Keratinocyte (primary cell): ENCODE measurements at regions not wholly inside any gene's neighbourhood (a gene's known extent, or its start where the extent isn't known, plus 50 kb on each side); places are given as distances from the start of the nearest gene placed in this dataset.
"Not testable (repeated sequence)": the region's sequence is repeated elsewhere in the genome, so short reads cannot be mapped to it uniquely, and the experiment has no call there.

ENCODE experiments used
- DNase-seq: peaks from one replicate; pipeline ENCODE4 v3.0.0-alpha.2; 2011; ENCODE audit warnings: low read depth, missing footprints, low spot score
- FAIRE-seq: peaks from 2 replicates; lab custom pipeline; 2011; peaks lifted over from hg19 to GRCh38; lab: Jason Lieb, UNC
- H2AFZ ChIP-seq: 2 replicates; pipeline ENCODE4 v1.6.0; 2012; ENCODE audit warnings: low read length, control low read depth, inconsistent platforms; ENCODE audit not compliant: control insufficient read depth
- H3K27ac ChIP-seq: 2 replicates; pipeline ENCODE4 v1.5.1; 2011; ENCODE audit warnings: low read length; ENCODE audit not compliant: control insufficient read depth, insufficient read depth
- H3K27me3 ChIP-seq: 3 replicates; pipeline ENCODE4 v1.6.0; 2011; ENCODE audit warnings: low read length; ENCODE audit not compliant: control insufficient read depth, insufficient read depth; ENCODE audit errors: extremely low read depth
- H3K36me3 ChIP-seq, 2 experiments: 2 replicates in 1 of 2; 3 replicates in 1 of 2; pipeline ENCODE4 v1.5.1; 2011; ENCODE audit warnings: low read length in 2 of 2, mild to moderate bottlenecking in 1 of 2; ENCODE audit not compliant: control insufficient read depth in 2 of 2, insufficient read depth in 2 of 2; ENCODE audit errors: extremely low read depth in 1 of 2
- H3K4me1 ChIP-seq: 3 replicates; pipeline ENCODE4 v1.5.1; 2011; ENCODE audit warnings: low read length; ENCODE audit not compliant: control insufficient read depth, insufficient read depth; ENCODE audit errors: extremely low read depth
- H3K4me2 ChIP-seq: 3 replicates; pipeline ENCODE4 v1.6.0; 2011; ENCODE audit warnings: low read depth, low read length; ENCODE audit not compliant: control insufficient read depth, insufficient read depth; ENCODE audit errors: extremely low read depth
- H3K4me3 ChIP-seq, 3 experiments: fragments of 200-600 bp in 1 of 3; sonication (generic) in 1 of 3; 2 replicates in 2 of 3; 3 replicates in 1 of 3; pipeline ENCODE4 v1.5.1; 2011 to 2016; ENCODE audit warnings: low read length in 3 of 3, mild to moderate bottlenecking in 3 of 3, control low read depth in 2 of 3, inconsistent platforms in 1 of 3, low read depth in 1 of 3, mixed read lengths in 1 of 3, mixed run types in 1 of 3, moderate library complexity in 1 of 3; ENCODE audit not compliant: control insufficient read depth in 2 of 3, insufficient read depth in 2 of 3; ENCODE audit errors: extremely low read depth in 1 of 3
- H3K79me2 ChIP-seq: 2 replicates; pipeline ENCODE4 v1.6.0; 2012; ENCODE audit warnings: low read length; ENCODE audit not compliant: control insufficient read depth, insufficient read depth
- H3K9ac ChIP-seq: 3 replicates; pipeline ENCODE4 v1.6.0; 2011; ENCODE audit warnings: low read length; ENCODE audit not compliant: control insufficient read depth, insufficient read depth; ENCODE audit errors: extremely low read depth
- H3K9me1 ChIP-seq: 3 replicates; pipeline ENCODE4 v1.6.0; 2011; ENCODE audit warnings: low read length; ENCODE audit not compliant: control insufficient read depth, insufficient read depth; ENCODE audit errors: extremely low read depth
- H3K9me3 ChIP-seq: 2 replicates; pipeline ENCODE4 v1.5.1; 2012; ENCODE audit warnings: low read depth, low read length; ENCODE audit not compliant: control insufficient read depth
- H4K20me1 ChIP-seq: 3 replicates; pipeline ENCODE4 v1.6.0; 2011; ENCODE audit warnings: low read length; ENCODE audit not compliant: control insufficient read depth, insufficient read depth; ENCODE audit errors: extremely low read depth
- EZH2 ChIP-seq: IDR thresholded peaks from one replicate; pipeline ENCODE4 v1.6.1; 2012; ENCODE audit warnings: inconsistent platforms, mild to moderate bottlenecking, low read length, moderate library complexity
- dilution Hi-C: fragments of 300-500 bp; cut with MboI; formaldehyde crosslinking; loops from one replicate; pipeline ENCODE4 v1.7.0; 2020; ENCODE audit warnings: low sequenced_read_pairs; ENCODE audit not compliant: extremely low pct_ligation_motif_present
- TF ChIP-seq, protein P1 (sequence below), 3 experiments: IDR thresholded peaks in 1 of 3; conservative IDR thresholded peaks in 1 of 3; optimal IDR thresholded peaks in 1 of 3; 2 replicates in 2 of 3; 3 replicates in 1 of 3; pipeline versions ENCODE3 to v1.5.1; 2011; ENCODE audit warnings: low read length in 3 of 3, mild to moderate bottlenecking in 3 of 3, moderate library complexity in 2 of 3, control low read depth in 1 of 3, inconsistent platforms in 1 of 3; ENCODE audit not compliant: insufficient read depth in 2 of 3; ENCODE audit errors: extremely low read depth in 1 of 3

- Histone ChIP-seq H3K36me3 (no peaks in the 10 kb centered on the region), H2AFZ (no peak overlapping the region), H3K27me3 (no peaks in the 10 kb centered on the region), H3K4me2 (no peak overlapping the region), H3K9me3 (no peaks in the 10 kb centered on the region), H3K4me1 (no peaks in the 10 kb centered on the region), H3K9ac (no peak overlapping the region), H3K79me2 (no peaks in the 10 kb centered on the region), H3K27ac (no peak overlapping the region), H4K20me1 (no peaks in the 10 kb centered on the region), H3K9me1 (no peaks in the 10 kb centered on the region), H3K4me3 (no peak overlapping the region)
- dilution Hi-C loops, result no loop called here
- TF ChIP-seq EZH2, result no peak
- TF ChIP-seq, protein P1, sequence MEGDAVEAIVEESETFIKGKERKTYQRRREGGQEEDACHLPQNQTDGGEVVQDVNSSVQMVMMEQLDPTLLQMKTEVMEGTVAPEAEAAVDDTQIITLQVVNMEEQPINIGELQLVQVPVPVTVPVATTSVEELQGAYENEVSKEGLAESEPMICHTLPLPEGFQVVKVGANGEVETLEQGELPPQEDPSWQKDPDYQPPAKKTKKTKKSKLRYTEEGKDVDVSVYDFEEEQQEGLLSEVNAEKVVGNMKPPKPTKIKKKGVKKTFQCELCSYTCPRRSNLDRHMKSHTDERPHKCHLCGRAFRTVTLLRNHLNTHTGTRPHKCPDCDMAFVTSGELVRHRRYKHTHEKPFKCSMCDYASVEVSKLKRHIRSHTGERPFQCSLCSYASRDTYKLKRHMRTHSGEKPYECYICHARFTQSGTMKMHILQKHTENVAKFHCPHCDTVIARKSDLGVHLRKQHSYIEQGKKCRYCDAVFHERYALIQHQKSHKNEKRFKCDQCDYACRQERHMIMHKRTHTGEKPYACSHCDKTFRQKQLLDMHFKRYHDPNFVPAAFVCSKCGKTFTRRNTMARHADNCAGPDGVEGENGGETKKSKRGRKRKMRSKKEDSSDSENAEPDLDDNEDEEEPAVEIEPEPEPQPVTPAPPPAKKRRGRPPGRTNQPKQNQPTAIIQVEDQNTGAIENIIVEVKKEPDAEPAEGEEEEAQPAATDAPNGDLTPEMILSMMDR (optimal IDR thresholded peaks at IDR 0.05 in 1 of 3, IDR thresholded peaks at IDR 0.05 in 1 of 3, conservative IDR thresholded peaks at IDR 0.05 in 1 of 3; ENCODE audit: extremely low read depth in 1 of 3, insufficient read depth in 2 of 3, low read length in 3 of 3), result no peak
- FAIRE-seq (no peak), DNase-seq (no peak)
Measured at GRCh38 chr22:44639891-44640617, 62.0 kb upstream of the PRR5 start.

DNA sequence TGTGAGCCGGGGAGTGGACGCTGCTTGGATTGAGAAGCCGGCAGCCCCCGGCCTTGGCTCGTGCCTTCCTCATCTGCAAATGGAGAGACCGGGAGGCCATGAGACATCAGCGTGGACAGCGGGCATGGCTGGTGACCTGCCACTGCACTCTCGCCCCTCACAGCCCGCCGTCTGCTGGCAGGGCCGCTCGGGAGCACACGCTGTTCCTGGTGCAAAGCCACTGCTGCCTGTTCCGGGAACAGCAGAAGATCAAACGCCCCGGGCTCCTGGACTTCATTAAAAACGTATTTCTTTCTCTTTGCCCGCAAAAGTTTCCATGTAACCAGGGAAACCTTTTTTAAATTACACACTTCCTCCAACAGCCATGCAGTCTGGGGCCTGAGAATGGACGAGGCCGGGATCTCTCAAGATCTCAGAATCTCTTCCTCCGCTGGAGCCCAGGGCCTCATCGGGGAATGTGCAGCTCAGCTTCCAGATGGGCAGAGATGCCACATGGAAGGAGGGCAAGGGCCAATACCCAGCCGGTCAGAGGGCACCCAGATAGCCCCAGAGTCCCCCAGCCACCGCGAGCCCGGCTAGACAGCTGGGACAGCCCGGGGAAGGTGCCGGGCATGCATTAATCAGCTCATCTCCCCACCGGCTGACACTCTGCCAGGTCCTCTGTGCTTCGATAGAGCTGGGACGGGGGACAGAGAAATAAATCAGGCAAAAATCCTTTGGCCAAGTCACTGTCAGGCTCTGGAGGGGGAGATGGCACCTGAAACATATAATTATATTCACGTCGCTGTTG lies 62.8 kb upstream of the PRR5 start:
- Histone ChIP-seq H3K9me3 (no peaks in the 10 kb centered on the region), H3K9ac (no peak overlapping the region), H4K20me1 (no peaks in the 10 kb centered on the region), H3K4me1 (no peaks in the 10 kb centered on the region), H3K27me3 (no peaks in the 10 kb centered on the region), H3K4me3 (no peak overlapping the region), H3K27ac (no peak overlapping the region), H3K9me1 (no peaks in the 10 kb centered on the region), H3K79me2 (no peaks in the 10 kb centered on the region), H2AFZ (no peak overlapping the region), H3K36me3 (no peaks in the 10 kb centered on the region), H3K4me2 (no peak overlapping the region)
- dilution Hi-C loops, result no loop called here
- DNase-seq (no peak), FAIRE-seq (no peak)
- TF ChIP-seq EZH2, result no peak
- TF ChIP-seq, protein P1 (optimal IDR thresholded peaks at IDR 0.05 in 1 of 3, IDR thresholded peaks at IDR 0.05 in 1 of 3, conservative IDR thresholded peaks at IDR 0.05 in 1 of 3; ENCODE audit: extremely low read depth in 1 of 3, insufficient read depth in 2 of 3, low read length in 3 of 3), result no peak

- H3K79me2 ChIP-seq, H3K4me3 ChIP-seq, H3K9me1 ChIP-seq, H3K4me2 ChIP-seq, dilution Hi-C loops, H3K4me1 ChIP-seq, H3K27me3 ChIP-seq, FAIRE-seq, DNase-seq, H3K36me3 ChIP-seq, H3K9ac ChIP-seq, H3K27ac ChIP-seq, H4K20me1 ChIP-seq, H3K9me3 ChIP-seq, H2AFZ ChIP-seq: not testable (repeated sequence)
Measured at GRCh38 chr22:44636502-44637206, 65.3 kb upstream of the PRR5 start.
